Liver (tissue), 8 donors: ENCODE measurements at regions not wholly inside any gene's neighbourhood (a gene's known extent, or its start where the extent isn't known, plus 50 kb on each side); places are given as distances from the start of the nearest gene placed in this dataset.

Experiments
- DNase-seq: peaks from one replicate; pipeline ENCODE4 v3.0.0-alpha.2; 2017; ENCODE audit warnings: low spot score
- H3K27ac ChIP-seq, 2 donors: one replicate each; pipeline ENCODE4 v1.7.0; 2013; ENCODE audit warnings: inconsistent platforms in 2 of 2, low read length in 2 of 2, control low read depth in 1 of 2, low read depth in 1 of 2, mild to moderate bottlenecking in 1 of 2
- H3K27me3 ChIP-seq, 4 donors: one replicate each; pipeline versions ENCODE4 v1.6.1 to v1.7.0; 2013; ENCODE audit warnings: low read length in 3 of 4, inconsistent platforms in 1 of 4, mild to moderate bottlenecking in 1 of 4, moderate library complexity in 1 of 4; ENCODE audit not compliant: control insufficient read depth in 4 of 4, insufficient read depth in 4 of 4
- H3K36me3 ChIP-seq, 4 donors: one replicate each; pipeline versions ENCODE4 v1.6.1 to v1.7.0; 2013; ENCODE audit warnings: low read length in 3 of 4, mild to moderate bottlenecking in 3 of 4, low read depth in 1 of 4, moderate library complexity in 1 of 4; ENCODE audit not compliant: control insufficient read depth in 4 of 4, insufficient read depth in 3 of 4
- H3K4me1 ChIP-seq, 4 donors: one replicate each; pipeline versions ENCODE4 v1.6.1 to v1.7.0; 2013; ENCODE audit warnings: low read length in 3 of 4, mild to moderate bottlenecking in 3 of 4, moderate library complexity in 1 of 4; ENCODE audit not compliant: control insufficient read depth in 4 of 4, insufficient read depth in 4 of 4
- H3K4me3 ChIP-seq, 3 donors: one replicate each; pipeline versions ENCODE4 v1.6.1 to v1.7.0; 2013; ENCODE audit warnings: low read length in 3 of 3, control low read depth in 1 of 3, low read depth in 1 of 3, mild to moderate bottlenecking in 1 of 3
- H3K9ac ChIP-seq, 2 donors: one replicate each; pipeline ENCODE4 v1.7.0; 2013; ENCODE audit warnings: low read length in 2 of 2, mild to moderate bottlenecking in 2 of 2, moderate library complexity in 2 of 2, control low read depth in 1 of 2, low read depth in 1 of 2
- H3K9me3 ChIP-seq, 4 donors: one replicate each; pipeline versions ENCODE4 v1.6.1 to v1.7.0; 2013; ENCODE audit warnings: low read length in 3 of 4; ENCODE audit not compliant: control insufficient read depth in 4 of 4
- EGR1 ChIP-seq, 2 donors: IDR thresholded peaks; 2 replicates each; pipeline ENCODE4 v1.6.1; 2016 to 2018; ENCODE audit warnings: antibody characterized with exemption in 2 of 2, low read depth in 2 of 2
- FOXA1 ChIP-seq: IDR thresholded peaks from 2 replicates; pipeline ENCODE4 v1.6.1; 2016; ENCODE audit warnings: antibody characterized with exemption
- FOXA2 ChIP-seq: IDR thresholded peaks from 2 replicates; pipeline ENCODE4 v1.6.1; 2016; ENCODE audit warnings: antibody characterized with exemption
- GABPA ChIP-seq, 2 donors: IDR thresholded peaks in 1 of 2; conservative IDR thresholded peaks in 1 of 2; 2 replicates each; pipeline ENCODE4 v1.6.1; 2016; ENCODE audit warnings: antibody characterized with exemption in 2 of 2, mild to moderate bottlenecking in 1 of 2, moderate library complexity in 1 of 2
- HNF4A ChIP-seq, 2 donors: conservative IDR thresholded peaks; 2 replicates each; pipeline ENCODE4 v1.6.1; 2016; ENCODE audit warnings: antibody characterized with exemption in 2 of 2, mild to moderate bottlenecking in 2 of 2
- HNF4G ChIP-seq: IDR thresholded peaks from 2 replicates; pipeline ENCODE4 v1.6.1; 2016; ENCODE audit warnings: antibody characterized with exemption
- JUND ChIP-seq, 2 donors: IDR thresholded peaks; 2 replicates each; pipeline ENCODE4 v1.6.1; 2016; ENCODE audit warnings: antibody characterized with exemption in 2 of 2
- NR2F2 ChIP-seq: IDR thresholded peaks from 2 replicates; pipeline ENCODE4 v1.6.1; 2016; ENCODE audit warnings: antibody characterized with exemption
- RAD21 ChIP-seq, 2 donors: IDR thresholded peaks; 2 replicates each; pipeline ENCODE4 v1.6.1; 2016; ENCODE audit warnings: antibody characterized with exemption in 2 of 2, mild to moderate bottlenecking in 2 of 2
- RXRA ChIP-seq, 2 donors: IDR thresholded peaks; 2 replicates each; pipeline ENCODE4 v1.6.1; 2017 to 2018; ENCODE audit warnings: antibody characterized with exemption in 2 of 2, mild to moderate bottlenecking in 1 of 2
- SP1 ChIP-seq: IDR thresholded peaks from 2 replicates; pipeline ENCODE4 v1.6.1; 2018; ENCODE audit warnings: antibody characterized with exemption, mild to moderate bottlenecking
- TAF1 ChIP-seq: conservative IDR thresholded peaks from 2 replicates; pipeline ENCODE4 v1.6.1; 2016; ENCODE audit warnings: antibody characterized with exemption, mild to moderate bottlenecking
- YY1 ChIP-seq: IDR thresholded peaks from 2 replicates; pipeline ENCODE4 v1.6.1; 2016; ENCODE audit warnings: antibody characterized with exemption, mild to moderate bottlenecking
- WGBS: extraction: QIAGEN DNeasy Blood & Tissue Kit; methylation state at CpG from one replicate; pipeline ENCODE4 v1.1.7; 2013; 5-methylcytosine and 5-hydroxymethylcytosine counted together
- TF ChIP-seq, protein P1 (sequence below): IDR thresholded peaks from 2 replicates; pipeline ENCODE4 v1.6.1; 2016; ENCODE audit warnings: antibody characterized with exemption
- TF ChIP-seq, protein P2 (sequence below): IDR thresholded peaks from 2 replicates; pipeline ENCODE4 v1.6.1; 2016; ENCODE audit warnings: antibody characterized with exemption
- TF ChIP-seq, protein P3 (sequence below): fragments of 150-350 bp; IDR thresholded peaks from 2 replicates; pipeline ENCODE4 v1.5.1; 2017; ENCODE audit warnings: improper control_type of control experiment, low read depth, low read length; ENCODE audit not compliant: missing input control
- TF ChIP-seq, protein P4 (sequence below): IDR thresholded peaks from 2 replicates; pipeline ENCODE4 v1.6.1; 2016; ENCODE audit warnings: antibody characterized with exemption
- TF ChIP-seq, protein P5 (sequence below): IDR thresholded peaks from 2 replicates; pipeline ENCODE4 v1.6.1; 2016; ENCODE audit warnings: antibody characterized with exemption, mild to moderate bottlenecking
- donor health status: healthy.
- donor health status: healthy.
- donor health status: healthy.
- donor health status: healthy.
- donor health status: healthy.

DNA sequence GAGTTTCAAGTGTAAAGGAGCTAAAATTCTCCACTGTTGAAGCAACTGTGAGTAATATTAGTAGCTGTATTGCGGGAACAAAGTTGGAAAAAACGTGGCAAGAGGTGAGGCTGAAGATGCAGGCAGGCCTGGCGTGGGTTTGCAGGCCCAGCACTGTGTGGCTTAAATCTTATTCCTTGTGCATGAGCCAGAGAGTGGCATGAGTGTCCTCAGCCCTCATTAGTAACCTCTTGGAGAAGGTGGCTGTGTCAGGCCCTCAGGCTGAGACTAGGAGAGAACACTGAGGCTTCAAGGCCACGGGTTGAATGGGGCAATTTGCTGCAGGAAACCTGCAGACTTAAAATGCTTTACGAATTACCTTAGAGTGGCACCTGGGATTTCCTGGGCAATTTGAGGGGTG is 372.7 kb upstream of the CITED2 start:
- TF ChIP-seq SP1 = no peak
- TF ChIP-seq, protein P1, sequence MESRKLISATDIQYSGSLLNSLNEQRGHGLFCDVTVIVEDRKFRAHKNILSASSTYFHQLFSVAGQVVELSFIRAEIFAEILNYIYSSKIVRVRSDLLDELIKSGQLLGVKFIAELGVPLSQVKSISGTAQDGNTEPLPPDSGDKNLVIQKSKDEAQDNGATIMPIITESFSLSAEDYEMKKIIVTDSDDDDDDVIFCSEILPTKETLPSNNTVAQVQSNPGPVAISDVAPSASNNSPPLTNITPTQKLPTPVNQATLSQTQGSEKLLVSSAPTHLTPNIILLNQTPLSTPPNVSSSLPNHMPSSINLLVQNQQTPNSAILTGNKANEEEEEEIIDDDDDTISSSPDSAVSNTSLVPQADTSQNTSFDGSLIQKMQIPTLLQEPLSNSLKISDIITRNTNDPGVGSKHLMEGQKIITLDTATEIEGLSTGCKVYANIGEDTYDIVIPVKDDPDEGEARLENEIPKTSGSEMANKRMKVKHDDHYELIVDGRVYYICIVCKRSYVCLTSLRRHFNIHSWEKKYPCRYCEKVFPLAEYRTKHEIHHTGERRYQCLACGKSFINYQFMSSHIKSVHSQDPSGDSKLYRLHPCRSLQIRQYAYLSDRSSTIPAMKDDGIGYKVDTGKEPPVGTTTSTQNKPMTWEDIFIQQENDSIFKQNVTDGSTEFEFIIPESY = no peak
- TF ChIP-seq FOXA2 = no peak
- no peak for TF ChIP-seq RXRA (IDR thresholded peaks at IDR 0.05)
- no peak for TF ChIP-seq GABPA (IDR thresholded peaks at IDR 0.05 in 1 of 2, conservative IDR thresholded peaks at IDR 0.05 in 1 of 2)
- no peak for TF ChIP-seq HNF4A (conservative IDR thresholded peaks at IDR 0.05)
- TF ChIP-seq, protein P2, sequence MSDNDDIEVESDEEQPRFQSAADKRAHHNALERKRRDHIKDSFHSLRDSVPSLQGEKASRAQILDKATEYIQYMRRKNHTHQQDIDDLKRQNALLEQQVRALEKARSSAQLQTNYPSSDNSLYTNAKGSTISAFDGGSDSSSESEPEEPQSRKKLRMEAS = no peak
- TF ChIP-seq RAD21 (IDR thresholded peaks at IDR 0.05) = no peak
- no peak for TF ChIP-seq EGR1 (IDR thresholded peaks at IDR 0.05; ENCODE audit: low read depth in 2 of 2)
- TF ChIP-seq, protein P3, sequence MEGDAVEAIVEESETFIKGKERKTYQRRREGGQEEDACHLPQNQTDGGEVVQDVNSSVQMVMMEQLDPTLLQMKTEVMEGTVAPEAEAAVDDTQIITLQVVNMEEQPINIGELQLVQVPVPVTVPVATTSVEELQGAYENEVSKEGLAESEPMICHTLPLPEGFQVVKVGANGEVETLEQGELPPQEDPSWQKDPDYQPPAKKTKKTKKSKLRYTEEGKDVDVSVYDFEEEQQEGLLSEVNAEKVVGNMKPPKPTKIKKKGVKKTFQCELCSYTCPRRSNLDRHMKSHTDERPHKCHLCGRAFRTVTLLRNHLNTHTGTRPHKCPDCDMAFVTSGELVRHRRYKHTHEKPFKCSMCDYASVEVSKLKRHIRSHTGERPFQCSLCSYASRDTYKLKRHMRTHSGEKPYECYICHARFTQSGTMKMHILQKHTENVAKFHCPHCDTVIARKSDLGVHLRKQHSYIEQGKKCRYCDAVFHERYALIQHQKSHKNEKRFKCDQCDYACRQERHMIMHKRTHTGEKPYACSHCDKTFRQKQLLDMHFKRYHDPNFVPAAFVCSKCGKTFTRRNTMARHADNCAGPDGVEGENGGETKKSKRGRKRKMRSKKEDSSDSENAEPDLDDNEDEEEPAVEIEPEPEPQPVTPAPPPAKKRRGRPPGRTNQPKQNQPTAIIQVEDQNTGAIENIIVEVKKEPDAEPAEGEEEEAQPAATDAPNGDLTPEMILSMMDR = no peak
- TF ChIP-seq FOXA1 = no peak
- no peak for TF ChIP-seq YY1
- no peak for TF ChIP-seq JUND (IDR thresholded peaks at IDR 0.05)
- TF ChIP-seq NR2F2 = no peak
- TF ChIP-seq, protein P4, sequence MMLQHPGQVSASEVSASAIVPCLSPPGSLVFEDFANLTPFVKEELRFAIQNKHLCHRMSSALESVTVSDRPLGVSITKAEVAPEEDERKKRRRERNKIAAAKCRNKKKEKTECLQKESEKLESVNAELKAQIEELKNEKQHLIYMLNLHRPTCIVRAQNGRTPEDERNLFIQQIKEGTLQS = no peak
- TF ChIP-seq, protein P5, sequence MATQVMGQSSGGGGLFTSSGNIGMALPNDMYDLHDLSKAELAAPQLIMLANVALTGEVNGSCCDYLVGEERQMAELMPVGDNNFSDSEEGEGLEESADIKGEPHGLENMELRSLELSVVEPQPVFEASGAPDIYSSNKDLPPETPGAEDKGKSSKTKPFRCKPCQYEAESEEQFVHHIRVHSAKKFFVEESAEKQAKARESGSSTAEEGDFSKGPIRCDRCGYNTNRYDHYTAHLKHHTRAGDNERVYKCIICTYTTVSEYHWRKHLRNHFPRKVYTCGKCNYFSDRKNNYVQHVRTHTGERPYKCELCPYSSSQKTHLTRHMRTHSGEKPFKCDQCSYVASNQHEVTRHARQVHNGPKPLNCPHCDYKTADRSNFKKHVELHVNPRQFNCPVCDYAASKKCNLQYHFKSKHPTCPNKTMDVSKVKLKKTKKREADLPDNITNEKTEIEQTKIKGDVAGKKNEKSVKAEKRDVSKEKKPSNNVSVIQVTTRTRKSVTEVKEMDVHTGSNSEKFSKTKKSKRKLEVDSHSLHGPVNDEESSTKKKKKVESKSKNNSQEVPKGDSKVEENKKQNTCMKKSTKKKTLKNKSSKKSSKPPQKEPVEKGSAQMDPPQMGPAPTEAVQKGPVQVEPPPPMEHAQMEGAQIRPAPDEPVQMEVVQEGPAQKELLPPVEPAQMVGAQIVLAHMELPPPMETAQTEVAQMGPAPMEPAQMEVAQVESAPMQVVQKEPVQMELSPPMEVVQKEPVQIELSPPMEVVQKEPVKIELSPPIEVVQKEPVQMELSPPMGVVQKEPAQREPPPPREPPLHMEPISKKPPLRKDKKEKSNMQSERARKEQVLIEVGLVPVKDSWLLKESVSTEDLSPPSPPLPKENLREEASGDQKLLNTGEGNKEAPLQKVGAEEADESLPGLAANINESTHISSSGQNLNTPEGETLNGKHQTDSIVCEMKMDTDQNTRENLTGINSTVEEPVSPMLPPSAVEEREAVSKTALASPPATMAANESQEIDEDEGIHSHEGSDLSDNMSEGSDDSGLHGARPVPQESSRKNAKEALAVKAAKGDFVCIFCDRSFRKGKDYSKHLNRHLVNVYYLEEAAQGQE = no peak
- H3K27ac ChIP-seq = no peak overlapping the region

DNA sequence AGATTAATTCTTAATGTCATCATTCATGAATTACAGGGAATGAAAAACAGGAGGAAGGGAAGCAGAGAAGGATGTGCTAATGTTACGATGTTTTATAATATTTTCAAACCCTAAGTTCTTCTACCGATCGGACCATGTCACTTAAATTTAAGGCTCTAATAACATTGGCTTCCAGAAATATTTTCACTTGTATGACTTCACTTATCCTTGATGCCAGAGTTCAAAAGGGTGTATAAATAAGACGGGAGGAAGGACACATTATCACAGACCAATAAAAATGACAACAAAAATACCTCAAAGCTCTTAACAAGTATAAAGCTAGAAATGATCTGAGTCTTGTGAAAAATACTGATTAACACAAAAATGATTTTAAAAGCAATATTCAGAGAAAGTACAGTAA is 370.4 kb upstream of the CITED2 start:
- no peaks in the 10 kb centered on the region for H3K36me3 ChIP-seq
- H3K27me3 ChIP-seq = no peaks in the 10 kb centered on the region
- H3K9ac ChIP-seq = no peak overlapping the region
- peaks cover 0 to 5% (median 3%) of the 10 kb centered on the region in 4 donors for H3K4me1 ChIP-seq
- WGBS = 79% methylated on average over 4 of the region's 4 CpGs
- H3K9me3 ChIP-seq = no peaks in the 10 kb centered on the region
- H3K4me3 ChIP-seq = no peak overlapping the region
- TF ChIP-seq RAD21 (IDR thresholded peaks at IDR 0.05) (no peak), JUND (IDR thresholded peaks at IDR 0.05) (no peak), GABPA (IDR thresholded peaks at IDR 0.05 in 1 of 2, conservative IDR thresholded peaks at IDR 0.05 in 1 of 2) (no peak), EGR1 (IDR thresholded peaks at IDR 0.05; ENCODE audit: low read depth in 2 of 2) (no peak), TAF1 (no peak), SP1 (no peak), HNF4G (no peak), YY1 (no peak)
- TF ChIP-seq, protein P3 = no peak
- TF ChIP-seq, protein P5 = no peak
- no peak for DNase-seq
- no peak overlapping the region for H3K27ac ChIP-seq

More for the DNA sequence above, 372.7 kb upstream of the CITED2 start:
- no peak for DNase-seq
- H3K4me1 ChIP-seq = peaks cover 0 to 5% (median 3%) of the 10 kb centered on the region in 4 donors
- WGBS = 95% methylated on average over 5 of the region's 5 CpGs
- H3K9ac ChIP-seq = no peak overlapping the region
- no peaks in the 10 kb centered on the region for H3K27me3 ChIP-seq
- H3K4me3 ChIP-seq = no peak overlapping the region
- no peaks in the 10 kb centered on the region for H3K36me3 ChIP-seq
- H3K9me3 ChIP-seq = no peaks in the 10 kb centered on the region
